ENCODE measurements at regions not wholly inside any gene's neighbourhood (a gene's known extent, or its start where the extent isn't known, plus 50 kb on each side); places are given as distances from the start of the nearest gene placed in this dataset.

DNA sequence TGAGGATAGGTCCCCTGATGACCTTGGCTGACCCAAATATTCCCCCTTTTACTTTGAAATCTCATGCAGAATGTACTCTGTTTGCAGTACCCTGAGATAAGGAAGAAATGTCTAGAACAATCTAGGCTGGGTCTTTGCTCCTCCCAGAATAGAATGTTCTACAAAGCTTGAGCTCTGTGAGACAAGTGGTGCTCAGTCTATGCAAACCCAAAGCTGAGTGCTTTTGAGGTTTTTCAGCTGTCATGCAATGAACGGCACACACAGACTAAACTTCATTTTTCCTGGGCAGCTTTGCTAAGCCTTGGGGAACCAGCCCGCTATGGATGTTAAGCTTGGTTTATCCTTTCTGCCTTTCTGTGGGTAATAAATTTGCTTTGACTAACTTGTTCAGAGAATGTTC, 513.6 kb downstream of the FAT4 start:
- Histone ChIP-seq H3K36me3 (ENCODE audit: control insufficient read depth in 4 of 4, insufficient read depth in 3 of 4, low read depth in 1 of 4, low read length in 3 of 4) (no peaks in the 10 kb centered on the region), H3K9ac (ENCODE audit: low read depth in 1 of 2, low read length in 2 of 2) (no peak overlapping the region), H3K27ac (ENCODE audit: low read depth in 1 of 2, low read length in 2 of 2) (no peak overlapping the region), H3K9me3 (ENCODE audit: control insufficient read depth in 4 of 4, low read length in 3 of 4) (no peaks in the 10 kb centered on the region), H3K4me1 (ENCODE audit: control insufficient read depth in 4 of 4, insufficient read depth in 4 of 4, low read length in 3 of 4) (no peaks in the 10 kb centered on the region), H3K27me3 (ENCODE audit: control insufficient read depth in 4 of 4, insufficient read depth in 4 of 4, low read length in 3 of 4) (no peaks in the 10 kb centered on the region), H3K4me3 (ENCODE audit: low read depth in 1 of 3, low read length in 3 of 3) (no peak overlapping the region)
- 39% methylated on average over 2 of the region's 2 CpGs for WGBS
- TF ChIP-seq RXRA (IDR thresholded peaks at IDR 0.05) (no peak), MAX (IDR thresholded peaks at IDR 0.05) (no peak), GABPA (IDR thresholded peaks at IDR 0.05 in 1 of 2, conservative IDR thresholded peaks at IDR 0.05 in 1 of 2) (no peak), YY1 (IDR thresholded peaks at IDR 0.05) (no peak), ZBTB33 (IDR thresholded peaks at IDR 0.05) (no peak), HNF4G (IDR thresholded peaks at IDR 0.05) (no peak), HNF4A (conservative IDR thresholded peaks at IDR 0.05) (no peak), SP1 (IDR thresholded peaks at IDR 0.05) (no peak)
- TF ChIP-seq, protein P1, sequence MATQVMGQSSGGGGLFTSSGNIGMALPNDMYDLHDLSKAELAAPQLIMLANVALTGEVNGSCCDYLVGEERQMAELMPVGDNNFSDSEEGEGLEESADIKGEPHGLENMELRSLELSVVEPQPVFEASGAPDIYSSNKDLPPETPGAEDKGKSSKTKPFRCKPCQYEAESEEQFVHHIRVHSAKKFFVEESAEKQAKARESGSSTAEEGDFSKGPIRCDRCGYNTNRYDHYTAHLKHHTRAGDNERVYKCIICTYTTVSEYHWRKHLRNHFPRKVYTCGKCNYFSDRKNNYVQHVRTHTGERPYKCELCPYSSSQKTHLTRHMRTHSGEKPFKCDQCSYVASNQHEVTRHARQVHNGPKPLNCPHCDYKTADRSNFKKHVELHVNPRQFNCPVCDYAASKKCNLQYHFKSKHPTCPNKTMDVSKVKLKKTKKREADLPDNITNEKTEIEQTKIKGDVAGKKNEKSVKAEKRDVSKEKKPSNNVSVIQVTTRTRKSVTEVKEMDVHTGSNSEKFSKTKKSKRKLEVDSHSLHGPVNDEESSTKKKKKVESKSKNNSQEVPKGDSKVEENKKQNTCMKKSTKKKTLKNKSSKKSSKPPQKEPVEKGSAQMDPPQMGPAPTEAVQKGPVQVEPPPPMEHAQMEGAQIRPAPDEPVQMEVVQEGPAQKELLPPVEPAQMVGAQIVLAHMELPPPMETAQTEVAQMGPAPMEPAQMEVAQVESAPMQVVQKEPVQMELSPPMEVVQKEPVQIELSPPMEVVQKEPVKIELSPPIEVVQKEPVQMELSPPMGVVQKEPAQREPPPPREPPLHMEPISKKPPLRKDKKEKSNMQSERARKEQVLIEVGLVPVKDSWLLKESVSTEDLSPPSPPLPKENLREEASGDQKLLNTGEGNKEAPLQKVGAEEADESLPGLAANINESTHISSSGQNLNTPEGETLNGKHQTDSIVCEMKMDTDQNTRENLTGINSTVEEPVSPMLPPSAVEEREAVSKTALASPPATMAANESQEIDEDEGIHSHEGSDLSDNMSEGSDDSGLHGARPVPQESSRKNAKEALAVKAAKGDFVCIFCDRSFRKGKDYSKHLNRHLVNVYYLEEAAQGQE (IDR thresholded peaks at IDR 0.05), result no peak
- no peak for DNase-seq (ENCODE audit: low spot score)

GRCh38 chr4:125832161-125832560, 517.4 kb downstream of the FAT4 start:
- no peak overlapping the region for H3K27ac ChIP-seq (ENCODE audit: low read depth in 1 of 2, low read length in 2 of 2)
- peaks cover 0 to 5% (median 0%) of the 10 kb centered on the region in 4 donors for H3K27me3 ChIP-seq (ENCODE audit: control insufficient read depth in 4 of 4, insufficient read depth in 4 of 4, low read length in 3 of 4)
- H3K4me3 ChIP-seq (ENCODE audit: low read depth in 1 of 3, low read length in 3 of 3), result no peak overlapping the region
- no peaks in the 10 kb centered on the region for H3K36me3 ChIP-seq (ENCODE audit: control insufficient read depth in 4 of 4, insufficient read depth in 3 of 4, low read depth in 1 of 4, low read length in 3 of 4)
- H3K9me3 ChIP-seq (ENCODE audit: control insufficient read depth in 4 of 4, low read length in 3 of 4), result no peaks in the 10 kb centered on the region
- no peak for DNase-seq (ENCODE audit: low spot score)
- H3K9ac ChIP-seq (ENCODE audit: low read depth in 1 of 2, low read length in 2 of 2), result no peak overlapping the region
- WGBS, result 54% methylated on average over 3 of the region's 3 CpGs
- H3K4me1 ChIP-seq (ENCODE audit: control insufficient read depth in 4 of 4, insufficient read depth in 4 of 4, low read length in 3 of 4), result no peaks in the 10 kb centered on the region
- TF ChIP-seq ATF3 (IDR thresholded peaks at IDR 0.05) (no peak), CTCF (IDR thresholded peaks at IDR 0.05; ENCODE audit: low read depth, low read length, missing input control) (no peak), TAF1 (conservative IDR thresholded peaks at IDR 0.05) (no peak), HNF4A (conservative IDR thresholded peaks at IDR 0.05) (no peak), RAD21 (IDR thresholded peaks at IDR 0.05) (no peak), ZBTB33 (IDR thresholded peaks at IDR 0.05) (no peak), NR2F2 (IDR thresholded peaks at IDR 0.05) (no peak), MAX (IDR thresholded peaks at IDR 0.05) (no peak), EGR1 (IDR thresholded peaks at IDR 0.05; ENCODE audit: low read depth in 2 of 2) (no peak), YY1 (IDR thresholded peaks at IDR 0.05) (no peak), SP1 (IDR thresholded peaks at IDR 0.05) (no peak), HNF4G (IDR thresholded peaks at IDR 0.05) (no peak), GABPA (IDR thresholded peaks at IDR 0.05 in 1 of 2, conservative IDR thresholded peaks at IDR 0.05 in 1 of 2) (no peak), JUND (IDR thresholded peaks at IDR 0.05) (no peak)
- TF ChIP-seq, protein P1 (IDR thresholded peaks at IDR 0.05), result no peak
